Endothelial cell of umbilical vein (primary cell): ENCODE measurements at regions not wholly inside any gene's neighbourhood (a gene's known extent, or its start where the extent isn't known, plus 50 kb on each side); places are given as distances from the start of the nearest gene placed in this dataset.

Experiments
- BruUV-seq: library from RNA; stranded (reverse); fragments of 400-500 nt; replicated peaks from 2 replicates; lab custom pipeline; 2021; lab: Mats Ljungman, UMichigan
- CTCF ChIA-PET: fragments of 300-600, 350-600 bp; sonication (Branson Sonifier 250); formaldehyde crosslinking; loops from one replicate; lab custom pipeline; 2021; ENCODE audit warnings: antibody characterized with exemption, inconsistent platforms; lab: Charles Lee
- POLR2A ChIA-PET: fragments of 300-600, 350-600 bp; sonication (Branson Sonifier 250); formaldehyde crosslinking; loops from one replicate; lab custom pipeline; 2021; ENCODE audit warnings: antibody characterized with exemption, inconsistent platforms; lab: Charles Lee
- DNase-seq: peaks from one replicate; pipeline ENCODE4 v3.0.0-alpha.2; 2011; ENCODE audit warnings: low read depth, low spot score
- FAIRE-seq: peaks from 2 replicates; lab custom pipeline; 2011; peaks lifted over from hg19 to GRCh38; lab: Jason Lieb, UNC
- H2AFZ ChIP-seq: 2 replicates; pipeline ENCODE4 v1.6.0; 2012; ENCODE audit warnings: low read depth, low read length, control low read depth, inconsistent platforms
- H3K27ac ChIP-seq: 2 replicates; pipeline ENCODE4 v1.5.1; 2011; ENCODE audit warnings: low read depth, mild to moderate bottlenecking, control low read depth, low read length, moderate library complexity; ENCODE audit not compliant: insufficient read depth
- H3K27me3 ChIP-seq, 2 experiments: 2 replicates each; pipeline versions ENCODE4 v1.6.0 to v1.6.1; 2011; ENCODE audit warnings: low read length in 2 of 2, mixed read lengths in 1 of 2; ENCODE audit not compliant: control insufficient read depth in 2 of 2, insufficient read depth in 2 of 2
- H3K36me3 ChIP-seq, 2 experiments: 2 replicates in 1 of 2; 3 replicates in 1 of 2; pipeline ENCODE4 v1.5.1; 2011; ENCODE audit warnings: low read length in 2 of 2, mild to moderate bottlenecking in 1 of 2, moderate library complexity in 1 of 2; ENCODE audit not compliant: control insufficient read depth in 2 of 2, insufficient read depth in 2 of 2; ENCODE audit errors: extremely low read depth in 1 of 2
- H3K4me1 ChIP-seq: 3 replicates; pipeline ENCODE4 v1.5.1; 2011; ENCODE audit warnings: mild to moderate bottlenecking, low read length; ENCODE audit not compliant: control insufficient read depth, insufficient read depth; ENCODE audit errors: extremely low read depth
- H3K4me2 ChIP-seq: 2 replicates; pipeline ENCODE4 v1.6.1; 2011; ENCODE audit warnings: low read length, control low read depth, mixed read lengths; ENCODE audit not compliant: insufficient read depth
- H3K4me3 ChIP-seq, 3 experiments: fragments of 200-600 bp in 1 of 3; sonication (generic), shearing (Covaris generic) in 1 of 3; replicated peaks in 1 of 3; 2 replicates each; pipeline ENCODE4 v1.5.1; 2011 to 2016; ENCODE audit warnings: control low read depth in 3 of 3, low read length in 3 of 3, mild to moderate bottlenecking in 2 of 3, inconsistent platforms in 1 of 3, low read depth in 1 of 3, moderate library complexity in 1 of 3; ENCODE audit not compliant: insufficient read depth in 1 of 3
- H3K79me2 ChIP-seq: 2 replicates; pipeline ENCODE4 v1.6.0; 2012; ENCODE audit warnings: low read length, inconsistent platforms; ENCODE audit not compliant: control insufficient read depth, insufficient read depth
- H3K9ac ChIP-seq: replicated peaks from 2 replicates; pipeline ENCODE3; 2011; ENCODE audit warnings: low read length, control low read depth; ENCODE audit not compliant: insufficient read depth; ENCODE audit errors: extremely low read depth
- H3K9me1 ChIP-seq: replicated peaks from 3 replicates; pipeline ENCODE4 v1.6.0; 2011; ENCODE audit warnings: mild to moderate bottlenecking, low read length; ENCODE audit not compliant: control insufficient read depth, insufficient read depth; ENCODE audit errors: extremely low read depth
- H3K9me3 ChIP-seq: replicated peaks from 2 replicates; pipeline ENCODE4 v1.5.1; 2012; ENCODE audit warnings: low read length, inconsistent platforms; ENCODE audit not compliant: control insufficient read depth, insufficient read depth
- H4K20me1 ChIP-seq: replicated peaks from 2 replicates; pipeline ENCODE3; 2011; ENCODE audit warnings: mild to moderate bottlenecking, low read length; ENCODE audit not compliant: control insufficient read depth, insufficient read depth; ENCODE audit errors: extremely low read depth
- EZH2 ChIP-seq: IDR thresholded peaks from 2 replicates; pipeline ENCODE4 v1.6.1; 2012; ENCODE audit warnings: borderline replicate concordance, low read depth, mild to moderate bottlenecking, moderate library complexity, low read length, inconsistent platforms; ENCODE audit not compliant: severe bottlenecking
- FOS ChIP-seq: IDR thresholded peaks from 2 replicates; pipeline ENCODE4 v1.6.1; 2011; ENCODE audit warnings: mild to moderate bottlenecking, low read length, moderate library complexity, borderline replicate concordance; ENCODE audit not compliant: insufficient read depth
- GATA2 ChIP-seq: IDR thresholded peaks from 2 replicates; pipeline ENCODE4 v1.7.0; 2011; ENCODE audit warnings: low read depth, mild to moderate bottlenecking, moderate library complexity, mixed read lengths, low read length; ENCODE audit not compliant: insufficient read length, insufficient read depth
- JUN ChIP-seq: IDR thresholded peaks from 2 replicates; pipeline ENCODE4 v1.6.1; 2011; ENCODE audit warnings: borderline replicate concordance, low read depth; ENCODE audit not compliant: insufficient read length, insufficient read depth
- MYC ChIP-seq: IDR thresholded peaks from one replicate; pipeline ENCODE4 v1.6.1; 2011; ENCODE audit warnings: mild to moderate bottlenecking, low read depth, low read length
- POLR2A ChIP-seq: IDR thresholded peaks from 2 replicates; pipeline ENCODE4 v1.6.1; 2012; ENCODE audit warnings: low read depth, mild to moderate bottlenecking, control low read depth, low read length
- POLR2AphosphoS5 ChIP-seq: IDR thresholded peaks from 2 replicates; pipeline ENCODE4 v1.6.1; 2012; ENCODE audit warnings: low read depth, mild to moderate bottlenecking, control low read depth, low read length, moderate library complexity; ENCODE audit not compliant: insufficient read depth
- dilution Hi-C: fragments of 300-500 bp; cut with MboI; formaldehyde crosslinking; loops from one replicate; pipeline ENCODE4 v1.15.0; 2019; ENCODE audit warnings: low sequenced_read_pairs; ENCODE audit not compliant: extremely low pct_ligation_motif_present
- intact Hi-C: fragments of 100-400 bp; cut with micrococcal nuclease; formaldehyde crosslinking; loops from one replicate; pipeline ENCODE4 v1.10.0; 2022
- TF ChIP-seq, protein P1 (sequence below), 2 donors: IDR thresholded peaks; 1 replicate in 1 of 2; 2 replicates in 1 of 2; pipeline ENCODE4 v1.5.1; 2011; ENCODE audit warnings: low read length in 2 of 2, mild to moderate bottlenecking in 2 of 2, moderate library complexity in 2 of 2, control low read depth in 1 of 2, inconsistent platforms in 1 of 2, low read depth in 1 of 2; ENCODE audit not compliant: insufficient read depth in 1 of 2; ENCODE audit errors: extremely low read depth in 1 of 2

DNA sequence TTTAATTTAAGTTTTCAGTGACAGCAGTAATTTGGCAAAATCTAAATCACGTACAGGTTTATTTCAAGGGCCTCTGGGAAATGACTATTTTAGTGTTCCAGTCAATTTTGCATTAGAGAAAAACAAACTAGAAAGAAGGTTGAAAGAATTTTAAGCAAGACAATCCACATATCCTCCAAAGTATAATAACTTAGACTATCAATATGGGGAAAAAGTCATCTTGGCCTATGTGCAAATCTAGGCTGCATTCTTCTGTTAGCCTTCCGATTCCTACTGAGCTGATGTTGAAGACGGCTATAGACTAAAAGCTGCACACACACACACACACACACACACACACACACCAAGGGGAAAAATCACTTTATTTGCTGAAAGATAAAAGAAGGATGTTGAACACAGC is 81.3 kb downstream of the SLITRK6 start:
- FAIRE-seq (no peak), DNase-seq (no peak)
- CTCF ChIA-PET = no interaction called here
- TF ChIP-seq MYC (no peak), JUN (no peak), EZH2 (no peak), POLR2A (no peak)
- TF ChIP-seq, protein P1, sequence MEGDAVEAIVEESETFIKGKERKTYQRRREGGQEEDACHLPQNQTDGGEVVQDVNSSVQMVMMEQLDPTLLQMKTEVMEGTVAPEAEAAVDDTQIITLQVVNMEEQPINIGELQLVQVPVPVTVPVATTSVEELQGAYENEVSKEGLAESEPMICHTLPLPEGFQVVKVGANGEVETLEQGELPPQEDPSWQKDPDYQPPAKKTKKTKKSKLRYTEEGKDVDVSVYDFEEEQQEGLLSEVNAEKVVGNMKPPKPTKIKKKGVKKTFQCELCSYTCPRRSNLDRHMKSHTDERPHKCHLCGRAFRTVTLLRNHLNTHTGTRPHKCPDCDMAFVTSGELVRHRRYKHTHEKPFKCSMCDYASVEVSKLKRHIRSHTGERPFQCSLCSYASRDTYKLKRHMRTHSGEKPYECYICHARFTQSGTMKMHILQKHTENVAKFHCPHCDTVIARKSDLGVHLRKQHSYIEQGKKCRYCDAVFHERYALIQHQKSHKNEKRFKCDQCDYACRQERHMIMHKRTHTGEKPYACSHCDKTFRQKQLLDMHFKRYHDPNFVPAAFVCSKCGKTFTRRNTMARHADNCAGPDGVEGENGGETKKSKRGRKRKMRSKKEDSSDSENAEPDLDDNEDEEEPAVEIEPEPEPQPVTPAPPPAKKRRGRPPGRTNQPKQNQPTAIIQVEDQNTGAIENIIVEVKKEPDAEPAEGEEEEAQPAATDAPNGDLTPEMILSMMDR (IDR thresholded peaks at IDR 0.05; ENCODE audit: extremely low read depth in 1 of 2, insufficient read depth in 1 of 2, low read depth in 1 of 2, low read length in 2 of 2) = no peak
- H4K20me1 ChIP-seq = no peaks in the 10 kb centered on the region
- peaks cover 4% of the 10 kb centered on the region for H3K9me3 ChIP-seq
- no peaks in the 10 kb centered on the region for H3K36me3 ChIP-seq
- intact Hi-C loops = no loop called here
- H3K27ac ChIP-seq = no peak overlapping the region
- no peak overlapping the region for H3K4me3 ChIP-seq
- no peak overlapping the region for H2AFZ ChIP-seq
- no TSS peak for BruUV-seq
- H3K79me2 ChIP-seq = no peaks in the 10 kb centered on the region
- H3K4me2 ChIP-seq = no peak overlapping the region
- dilution Hi-C loops = no loop called here
- H3K4me1 ChIP-seq = no peaks in the 10 kb centered on the region
- POLR2A ChIA-PET = no interaction called here
- H3K27me3 ChIP-seq = no peaks in the 10 kb centered on the region
- no peak overlapping the region for H3K9ac ChIP-seq
- no peaks in the 10 kb centered on the region for H3K9me1 ChIP-seq

DNA sequence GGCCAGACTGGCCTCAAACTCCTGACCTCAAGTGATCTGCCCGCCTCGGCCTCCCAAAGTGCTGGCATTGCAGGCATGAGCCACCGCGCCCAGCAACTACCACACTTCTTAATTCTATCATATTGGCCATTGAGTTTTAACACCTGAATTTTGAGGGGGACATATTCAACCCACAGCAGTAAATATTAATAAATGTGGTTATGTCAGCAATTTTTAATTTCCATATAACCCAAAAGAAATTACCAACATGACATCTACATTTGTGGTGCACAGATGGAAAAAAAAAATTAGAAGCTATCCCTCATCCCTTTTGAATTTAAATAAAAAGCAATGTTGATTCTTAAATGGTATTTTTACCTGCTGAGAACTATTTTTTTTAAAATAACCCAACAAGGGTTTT is 88.7 kb downstream of the SLITRK6 start:
- POLR2A ChIA-PET = no interaction called here

More for the DNA sequence above, 88.7 kb downstream of the SLITRK6 start:
- TF ChIP-seq GATA2 (no peak), POLR2AphosphoS5 (no peak), FOS (no peak)
- CTCF ChIA-PET = no interaction called here
- DNase-seq (no peak), FAIRE-seq (no peak)
- Histone ChIP-seq H2AFZ (no peak overlapping the region), H3K36me3 (no peaks in the 10 kb centered on the region), H3K79me2 (no peaks in the 10 kb centered on the region), H3K4me3 (no peak overlapping the region), H3K9me1 (no peaks in the 10 kb centered on the region), H3K27ac (no peak overlapping the region), H3K9me3 (no peaks in the 10 kb centered on the region), H3K9ac (no peak overlapping the region), H3K4me1 (no peaks in the 10 kb centered on the region), H3K27me3 (no peaks in the 10 kb centered on the region), H4K20me1 (no peaks in the 10 kb centered on the region), H3K4me2 (no peak overlapping the region)
- intact Hi-C loops = no loop called here
- dilution Hi-C loops = no loop called here
- BruUV-seq = no TSS peak
